ENCODE measurements at regions not wholly inside any gene's neighbourhood (a gene's known extent, or its start where the extent isn't known, plus 50 kb on each side); places are given as distances from the start of the nearest gene placed in this dataset.

DNA sequence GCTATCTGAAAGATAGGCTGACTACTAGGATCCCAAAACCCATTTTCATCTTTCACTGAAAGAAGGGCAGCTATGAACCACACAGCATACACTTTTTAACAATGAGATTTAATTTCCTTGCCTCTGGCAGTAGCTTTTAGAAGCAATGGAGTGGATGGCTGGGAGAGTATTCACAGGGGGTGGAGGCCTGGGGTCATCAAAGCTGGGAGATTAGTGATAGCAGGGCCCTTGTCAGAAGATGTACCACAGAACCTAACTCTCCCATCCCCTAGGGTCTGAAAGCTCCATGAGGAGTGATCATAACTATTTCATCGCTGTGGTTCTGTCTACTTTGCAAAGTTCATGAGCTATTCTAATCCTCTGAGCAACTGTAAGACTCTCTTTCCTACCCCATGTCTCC is 332.2 kb downstream of the PRELID2 start:
- ATAC-seq (ENCODE audit: low read depth) (no peak), DNase-seq (no peak)
- no peak overlapping the region for H3K4me3 ChIP-seq (ENCODE audit: insufficient read depth, low read depth, low read length)
- no peak overlapping the region for H2AK9ac ChIP-seq (replicated peaks; ENCODE audit: low read depth, low read length, poor library complexity)
- dilution Hi-C loops (cut with HindIII; ENCODE audit: low sequenced_read_pairs, unreplicated experiment) = no loop called here
- no peak overlapping the region for H3K4me2 ChIP-seq (ENCODE audit: low read depth, low read length)
- no peak overlapping the region for H3K4ac ChIP-seq (ENCODE audit: low read depth, low read length)
- H3K56ac ChIP-seq (ENCODE audit: extremely low read depth, insufficient read depth, low read length) = no peak overlapping the region
- no peak overlapping the region for H2BK20ac ChIP-seq (ENCODE audit: low read depth, low read length)
- no peaks in the 10 kb centered on the region for H3K27me3 ChIP-seq (ENCODE audit: control insufficient read depth, insufficient read depth, low read length)
- no peak overlapping the region; the same call in 1 of the 2 replicates for H4K5ac ChIP-seq (ENCODE audit: low read depth, low read length)
- no peak overlapping the region for H2BK120ac ChIP-seq (ENCODE audit: low read depth, low read length)
- intact Hi-C loops (cut with micrococcal nuclease) = no loop called here
- no TSS peak for BruUV-seq (replicated peaks)
- H3K14ac ChIP-seq (replicated peaks; ENCODE audit: low read depth, low read length) = no peak overlapping the region
- H3K9me3 ChIP-seq (ENCODE audit: control insufficient read depth, insufficient read depth, low read length) = no peaks in the 10 kb centered on the region
- peaks cover 1% of the 10 kb centered on the region; the same call in 1 of the 2 replicates for H3K4me1 ChIP-seq (ENCODE audit: control insufficient read depth, insufficient read depth, low read length)
- H2AFZ ChIP-seq (replicated peaks; ENCODE audit: low read length, poor library complexity) = no peak overlapping the region
- H4K20me1 ChIP-seq (ENCODE audit: insufficient read depth, low read length) = no peaks in the 10 kb centered on the region
- H3K18ac ChIP-seq (ENCODE audit: low read depth, low read length) = no peak overlapping the region
- H3K9me1 ChIP-seq (ENCODE audit: insufficient read depth, low read length) = no peaks in the 10 kb centered on the region
- no peak overlapping the region for H4K91ac ChIP-seq (ENCODE audit: insufficient read depth, low read depth, low read length)
- H3K23ac ChIP-seq (ENCODE audit: low read depth, low read length) = no peak overlapping the region
- H3K79me1 ChIP-seq (ENCODE audit: low read depth in 1 of 2, low read length in 2 of 2) = no peaks in the 10 kb centered on the region
- H4K8ac ChIP-seq (ENCODE audit: low read depth in 2 of 2, low read length in 2 of 2) = no peak overlapping the region
- ChIA-PET CTCF (interaction anchor here (0.6 to 0.7 kb wide), 2 partner anchors 9 to 693 kb away, joined by 4 to 5 read pairs; no protein-coding TSS in a partner anchor), POLR2A (ENCODE audit: unreplicated experiment) (no interaction called here)
- TF ChIP-seq CTCF (conservative IDR thresholded peaks at IDR 0.05; ENCODE audit: low read depth, low read length) = no peak
- TF ChIP-seq MAZ (IDR thresholded peaks at IDR 0.05; ENCODE audit: borderline replicate concordance, low read depth, low read length) = no peak
- no peak for TF ChIP-seq CEBPB (IDR thresholded peaks at IDR 0.05; ENCODE audit: low read depth, low read length)
- no peak for TF ChIP-seq MAFK (IDR thresholded peaks at IDR 0.05; ENCODE audit: low read depth, low read length)
- TF ChIP-seq SMC3 (IDR thresholded peaks at IDR 0.05; ENCODE audit: low read depth, low read length) = no peak
- no peak for TF ChIP-seq POLR2A (IDR thresholded peaks at IDR 0.05; ENCODE audit: low read depth, low read length)
- TF ChIP-seq RFX5 (IDR thresholded peaks at IDR 0.05; ENCODE audit: low read depth, low read length) = no peak
- TF ChIP-seq RCOR1 (IDR thresholded peaks at IDR 0.05; ENCODE audit: insufficient replicate concordance, low read length) = no peak
- TF ChIP-seq BHLHE40 (IDR thresholded peaks at IDR 0.05; ENCODE audit: low read depth, low read length) = no peak
- TF ChIP-seq ELK1 (IDR thresholded peaks at IDR 0.05; ENCODE audit: borderline replicate concordance, low read depth, low read length) = no peak
- H3K27ac ChIP-seq (ENCODE audit: insufficient read depth, low read length) = no peak overlapping the region
- 100% methylated on average over 1 of the region's 1 CpG; no CpG with 5 or more reads in 1 of the 2 experiments for WGBS, 2 experiments (ENCODE audit: extremely low coverage in 2 of 2, insufficient read length in 1 of 2)
- H3K9ac ChIP-seq (ENCODE audit: low read depth, low read length) = no peak overlapping the region
- no peaks in the 10 kb centered on the region for H3K36me3 ChIP-seq (ENCODE audit: control insufficient read depth, insufficient read depth, low read length)
- H2AK5ac ChIP-seq (ENCODE audit: low read depth, low read length) = no peak overlapping the region
- H2BK15ac ChIP-seq (ENCODE audit: low read depth, low read length) = no peak overlapping the region; the same call in 2 of the 3 replicates
- H2BK5ac ChIP-seq (ENCODE audit: low read depth, low read length, poor library complexity, severe bottlenecking) = no peak overlapping the region
- in situ Hi-C loops (cut with MboI; ENCODE audit: low sequenced_read_pairs) = no loop called here

All from IMR-90 (cell line).